HG03439 (cell line): ENCODE measurements at regions not wholly inside any gene's neighbourhood (a gene's known extent, or its start where the extent isn't known, plus 50 kb on each side); places are given as distances from the start of the nearest gene placed in this dataset.
"Not testable (repeated sequence)": the region's sequence is repeated elsewhere in the genome, so short reads cannot be mapped to it uniquely, and the experiment has no call there.

ENCODE experiments used
- ATAC-seq: cut with Tn5 transposase; IDR thresholded peaks from one replicate; pipeline ENCODE4 v1.9.1; 2021; ENCODE audit warnings: mild to moderate bottlenecking, moderate library complexity; ENCODE audit not compliant: unreplicated experiment

- no peak for ATAC-seq
These were observed 158.7 kb downstream of the MTHFS start for GRCh38 chr15:79738143-79738542.

GRCh38 chr15:79740561-79740960 is 156.3 kb downstream of the MTHFS start:
- ATAC-seq: no peak

DNA sequence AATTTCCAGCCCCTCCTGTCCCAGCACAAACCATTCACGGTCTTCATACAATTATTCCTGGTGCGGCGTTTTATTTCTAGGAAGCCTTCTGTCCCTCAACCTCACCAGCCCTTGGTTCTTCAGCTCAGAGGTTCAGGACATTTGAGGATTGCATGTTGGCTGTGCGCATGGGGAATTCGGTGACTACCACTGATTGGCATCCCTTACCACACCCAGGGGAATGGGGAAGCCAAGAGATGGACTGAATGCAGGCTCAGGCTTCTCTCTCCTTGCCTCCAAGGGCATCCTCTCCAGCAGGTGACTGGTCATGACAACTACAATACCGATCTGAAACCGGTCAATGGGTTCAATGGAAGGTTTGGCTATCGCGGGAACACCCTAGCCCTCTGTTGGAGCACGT is 153.8 kb downstream of the MTHFS start:
- no peak for ATAC-seq

- not testable (repeated sequence) for ATAC-seq
These were observed 152.3 kb downstream of the MTHFS start for GRCh38 chr15:79744485-79744884.

DNA sequence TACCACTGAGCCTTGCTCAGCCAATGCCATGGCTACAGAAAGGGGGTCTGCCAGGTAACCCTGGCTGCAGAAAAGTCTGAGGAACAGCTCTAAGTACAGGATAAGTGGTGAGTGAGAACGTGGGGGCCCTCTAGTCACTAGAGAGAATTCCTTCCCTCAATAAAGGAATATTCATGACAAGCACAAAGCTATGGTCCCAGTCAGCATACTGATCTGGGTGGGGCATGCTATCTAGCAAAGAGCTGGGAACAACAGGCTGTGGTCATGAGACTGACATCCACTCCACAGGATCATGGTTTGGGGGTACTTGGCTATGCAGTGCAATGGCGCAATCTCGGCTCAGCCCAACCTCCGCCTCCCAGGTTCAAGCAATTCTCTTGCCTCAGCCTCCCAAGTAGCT is 140.4 kb downstream of the MTHFS start:
- ATAC-seq: no peak

- no peak for ATAC-seq
These were observed 131.7 kb downstream of the MTHFS start for GRCh38 chr15:79765081-79765480.

DNA sequence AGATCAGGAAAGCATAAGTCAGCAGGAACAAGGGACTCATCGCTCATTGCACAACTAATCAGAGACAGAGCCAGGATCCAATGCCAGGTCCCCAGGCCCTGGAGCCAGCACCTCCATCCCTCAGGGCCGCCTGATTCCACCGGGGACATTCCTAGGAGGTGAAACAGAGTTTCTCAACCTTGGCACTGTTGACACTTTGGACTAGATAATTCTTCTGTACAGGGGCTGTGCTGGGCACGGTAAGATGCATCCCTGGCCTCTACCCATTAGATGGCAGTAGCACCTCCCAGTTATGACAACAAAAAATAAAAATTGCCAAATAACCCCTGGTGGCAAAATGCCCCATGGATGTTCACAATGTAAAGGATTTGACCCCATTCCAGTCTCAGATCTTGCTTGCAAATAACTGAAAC is 127.7 kb downstream of the MTHFS start:
- ATAC-seq: no peak

- no peak for ATAC-seq
These were observed 126.7 kb downstream of the MTHFS start for GRCh38 chr15:79769933-79770759.

- ATAC-seq: no peak
These were observed 123.7 kb downstream of the MTHFS start for GRCh38 chr15:79773128-79773527.

- no peak for ATAC-seq
These were observed 121.0 kb downstream of the MTHFS start for GRCh38 chr15:79775821-79776220.

DNA sequence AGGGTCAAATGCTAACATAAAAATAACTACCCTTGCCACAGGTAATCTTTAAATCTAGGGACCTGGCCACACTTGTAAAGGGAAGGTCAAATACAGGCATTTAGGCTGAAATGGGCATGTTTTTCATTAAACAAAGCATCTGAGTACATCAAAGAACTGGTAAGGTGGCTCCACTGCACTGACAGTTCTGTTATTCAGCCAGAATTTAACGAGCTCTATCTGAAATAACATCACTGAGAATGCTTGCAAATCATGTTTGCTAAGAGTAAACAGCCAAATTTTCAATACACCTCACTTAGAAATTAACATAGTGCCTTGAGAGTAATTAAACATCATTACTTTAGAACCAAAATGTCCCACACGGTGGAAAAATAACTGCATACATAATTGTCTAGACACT is 118.9 kb downstream of the MTHFS start:
- no peak for ATAC-seq

DNA sequence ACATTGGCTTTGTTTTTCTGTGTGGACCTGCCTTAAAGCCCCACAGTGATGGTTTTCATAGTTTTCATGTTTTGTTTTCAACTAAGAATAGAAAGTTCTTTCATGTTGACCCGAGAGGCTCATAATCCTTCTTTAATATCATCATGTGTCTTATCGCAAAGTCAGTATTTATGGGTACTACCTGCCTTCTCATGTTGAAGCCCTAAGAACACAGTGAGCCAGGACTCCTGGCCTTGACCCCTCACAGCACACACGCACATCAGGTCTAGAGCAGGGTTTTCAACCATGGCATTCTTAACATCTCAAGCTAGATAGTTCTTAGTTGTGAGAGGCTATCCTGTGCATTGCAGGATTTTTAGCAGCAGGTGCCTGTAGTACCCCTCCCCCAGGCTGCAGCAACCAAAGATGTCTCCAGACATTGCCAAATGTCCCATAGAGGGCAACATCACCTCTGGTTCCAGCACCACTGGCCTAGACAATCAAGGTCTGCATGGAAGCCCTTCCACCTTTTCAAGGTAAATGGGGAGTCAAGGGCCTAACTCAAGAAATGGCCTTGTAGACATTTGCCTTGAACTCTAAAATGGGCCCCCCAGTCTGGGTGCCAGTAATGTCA is 118.3 kb downstream of the MTHFS start:
- ATAC-seq: no peak

- no peak for ATAC-seq
These were observed 117.1 kb downstream of the MTHFS start for GRCh38 chr15:79779746-79780145.

GRCh38 chr15:79782307-79782706 is 114.5 kb downstream of the MTHFS start:
- not testable (repeated sequence) for ATAC-seq
